Calu3 (cell line): ENCODE measurements at regions not wholly inside any gene's neighbourhood (a gene's known extent, or its start where the extent isn't known, plus 50 kb on each side); places are given as distances from the start of the nearest gene placed in this dataset.

Experiments used
- BruUV-seq: library from RNA; stranded (reverse); fragments of 400-500 nt; replicated peaks from 2 replicates; lab custom pipeline; 2021; lab: Mats Ljungman, UMichigan
- CTCF ChIA-PET: fragments of 300-600 bp; sonication (Branson Sonifier 250); formaldehyde crosslinking; loops from one replicate; lab custom pipeline; 2022; ENCODE audit warnings: antibody characterized with exemption; lab: Charles Lee
- DNase-seq: peaks from one replicate; pipeline ENCODE4 v3.0.0; 2022
- H3K27ac Mint-ChIP-seq: one replicate; pipeline ENCODE4 v1.8.0; 2022; ENCODE audit warnings: mixed read lengths; ENCODE audit not compliant: unreplicated experiment
- H3K27me3 Mint-ChIP-seq: one replicate; pipeline ENCODE4 v1.8.0; 2022; ENCODE audit warnings: mixed read lengths; ENCODE audit not compliant: unreplicated experiment
- H3K36me3 Mint-ChIP-seq: one replicate; pipeline ENCODE4 v1.8.0; 2022; ENCODE audit warnings: mild to moderate bottlenecking, moderate library complexity, mixed read lengths; ENCODE audit not compliant: insufficient read depth, unreplicated experiment
- H3K4me1 Mint-ChIP-seq: one replicate; pipeline ENCODE4 v1.8.0; 2022; ENCODE audit warnings: mild to moderate bottlenecking, low read depth, mixed read lengths; ENCODE audit not compliant: unreplicated experiment
- H3K4me3 Mint-ChIP-seq: one replicate; pipeline ENCODE4 v1.8.0; 2022; ENCODE audit warnings: mild to moderate bottlenecking, low read depth, moderate library complexity, mixed read lengths; ENCODE audit not compliant: unreplicated experiment
- H3K9me3 Mint-ChIP-seq: one replicate; pipeline ENCODE4 v1.8.0; 2022; ENCODE audit warnings: low read depth, mixed read lengths; ENCODE audit not compliant: unreplicated experiment
- intact Hi-C: fragments of 100-400 bp; cut with micrococcal nuclease; formaldehyde crosslinking; loops from one replicate; pipeline ENCODE4 v1.10.0; 2022; ENCODE audit not compliant: unreplicated experiment
- TF ChIP-seq, protein P1 (sequence below): fragments of 200-600 bp; IDR thresholded peaks from one replicate; pipeline ENCODE4 v1.8.0; 2022; ENCODE audit warnings: antibody characterized with exemption; ENCODE audit not compliant: unreplicated experiment

GRCh38 chr6:74060354-74060753 is 364.4 kb downstream of the CD109 start:
- DNase-seq, result no peak
- H3K36me3 Mint-ChIP-seq, result no peaks in the 10 kb centered on the region
- TF ChIP-seq, protein P1, sequence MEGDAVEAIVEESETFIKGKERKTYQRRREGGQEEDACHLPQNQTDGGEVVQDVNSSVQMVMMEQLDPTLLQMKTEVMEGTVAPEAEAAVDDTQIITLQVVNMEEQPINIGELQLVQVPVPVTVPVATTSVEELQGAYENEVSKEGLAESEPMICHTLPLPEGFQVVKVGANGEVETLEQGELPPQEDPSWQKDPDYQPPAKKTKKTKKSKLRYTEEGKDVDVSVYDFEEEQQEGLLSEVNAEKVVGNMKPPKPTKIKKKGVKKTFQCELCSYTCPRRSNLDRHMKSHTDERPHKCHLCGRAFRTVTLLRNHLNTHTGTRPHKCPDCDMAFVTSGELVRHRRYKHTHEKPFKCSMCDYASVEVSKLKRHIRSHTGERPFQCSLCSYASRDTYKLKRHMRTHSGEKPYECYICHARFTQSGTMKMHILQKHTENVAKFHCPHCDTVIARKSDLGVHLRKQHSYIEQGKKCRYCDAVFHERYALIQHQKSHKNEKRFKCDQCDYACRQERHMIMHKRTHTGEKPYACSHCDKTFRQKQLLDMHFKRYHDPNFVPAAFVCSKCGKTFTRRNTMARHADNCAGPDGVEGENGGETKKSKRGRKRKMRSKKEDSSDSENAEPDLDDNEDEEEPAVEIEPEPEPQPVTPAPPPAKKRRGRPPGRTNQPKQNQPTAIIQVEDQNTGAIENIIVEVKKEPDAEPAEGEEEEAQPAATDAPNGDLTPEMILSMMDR, result no peak
- H3K27me3 Mint-ChIP-seq, result no peaks in the 10 kb centered on the region
- H3K9me3 Mint-ChIP-seq, result no peaks in the 10 kb centered on the region
- H3K4me3 Mint-ChIP-seq, result no peak overlapping the region
- H3K27ac Mint-ChIP-seq, result no peak overlapping the region
- intact Hi-C loops, result no loop called here
- peaks cover under 1% of the 10 kb centered on the region for H3K4me1 Mint-ChIP-seq
- BruUV-seq, result no TSS peak
- CTCF ChIA-PET, result no interaction called here

DNA sequence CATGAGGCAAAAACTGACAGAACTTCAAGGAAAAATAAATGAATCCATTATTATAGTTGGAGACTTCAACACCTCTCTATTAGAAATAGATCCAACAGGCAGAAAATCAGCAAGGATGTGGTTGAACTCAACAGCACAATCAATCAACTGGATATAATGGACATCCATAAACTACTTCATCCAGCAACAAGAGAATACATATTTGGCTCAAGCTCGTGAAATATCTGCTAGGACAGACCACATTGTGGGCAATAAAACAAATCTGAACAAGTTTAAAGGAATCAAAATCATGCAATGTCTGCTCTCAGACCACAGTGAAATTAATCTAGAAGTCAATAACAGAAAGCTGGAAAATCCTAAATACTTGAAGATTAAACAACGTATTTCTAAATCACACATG is 362.6 kb downstream of the CD109 start:
- Mint-ChIP-seq H3K9me3 (no peaks in the 10 kb centered on the region), H3K36me3 (no peaks in the 10 kb centered on the region), H3K27me3 (no peaks in the 10 kb centered on the region), H3K4me1 (no peaks in the 10 kb centered on the region), H3K4me3 (no peak overlapping the region), H3K27ac (no peak overlapping the region)
- CTCF ChIA-PET, result interaction anchor here (0.7 kb wide), 1 partner anchor 15 kb away, joined by 6 read pairs; no protein-coding TSS in a partner anchor
- intact Hi-C loops, result no loop called here
- TF ChIP-seq, protein P1, result no peak
- BruUV-seq, result no TSS peak
- no peak for DNase-seq

DNA sequence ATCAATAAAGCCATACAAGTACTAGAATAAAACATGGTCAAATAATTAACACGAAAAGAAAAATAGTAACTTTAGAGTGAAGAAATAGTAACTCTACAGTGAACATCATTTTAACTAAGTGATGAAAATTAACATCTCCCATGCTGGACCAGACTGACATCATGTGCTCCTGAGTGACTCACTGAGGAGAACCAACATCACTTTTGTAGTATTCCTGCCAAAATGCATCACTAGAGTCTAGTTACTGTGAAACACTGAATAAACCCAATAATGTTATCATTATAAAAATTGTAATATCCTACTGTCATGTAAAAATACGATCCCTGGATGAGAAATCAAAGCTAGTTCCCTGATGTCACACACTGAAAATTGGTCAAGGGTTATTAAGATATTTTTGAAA is 361.3 kb downstream of the CD109 start:
- BruUV-seq, result no TSS peak
- DNase-seq, result no peak
- Mint-ChIP-seq H3K36me3 (no peaks in the 10 kb centered on the region), H3K9me3 (no peaks in the 10 kb centered on the region), H3K4me1 (no peaks in the 10 kb centered on the region), H3K27ac (no peak overlapping the region), H3K27me3 (no peaks in the 10 kb centered on the region), H3K4me3 (no peak overlapping the region)
- TF ChIP-seq, protein P1, result no peak
- intact Hi-C loops, result no loop called here
- CTCF ChIA-PET, result no interaction called here

DNA sequence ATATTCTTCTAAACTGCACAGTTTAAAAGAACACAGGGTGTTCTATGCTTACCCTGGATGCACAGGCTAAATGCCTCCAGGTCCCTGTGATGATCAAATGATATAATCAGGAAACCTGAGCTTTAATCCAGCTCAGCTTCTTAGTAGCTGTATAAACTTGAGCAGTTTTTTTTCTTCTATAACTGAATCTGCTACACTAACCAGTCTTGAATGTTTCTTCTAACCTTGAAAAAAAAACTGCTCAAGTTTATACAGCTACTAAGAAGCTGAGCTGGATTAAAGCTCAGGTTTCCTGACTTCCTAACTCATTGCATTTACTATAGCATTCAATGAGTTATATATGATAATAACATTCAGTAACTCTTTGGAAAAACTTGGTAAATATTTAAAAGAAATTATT is 358.2 kb downstream of the CD109 start:
- no peak for DNase-seq
- H3K4me1 Mint-ChIP-seq, result no peaks in the 10 kb centered on the region
- no TSS peak for BruUV-seq
- no peak overlapping the region for H3K4me3 Mint-ChIP-seq
- H3K27me3 Mint-ChIP-seq, result no peaks in the 10 kb centered on the region
- H3K36me3 Mint-ChIP-seq, result no peaks in the 10 kb centered on the region
- CTCF ChIA-PET, result no interaction called here
- TF ChIP-seq, protein P1, result no peak
- no peaks in the 10 kb centered on the region for H3K9me3 Mint-ChIP-seq
- no peak overlapping the region for H3K27ac Mint-ChIP-seq
- intact Hi-C loops, result no loop called here
